ENCODE measurements at regions not wholly inside any gene's neighbourhood (a gene's known extent, or its start where the extent isn't known, plus 50 kb on each side); places are given as distances from the start of the nearest gene placed in this dataset.
A peak's percentile ranks its signal among the peaks of the same experiment; 100 is the strongest.

- TF ChIP-seq CTCF (conservative IDR thresholded peaks at IDR 0.05; ENCODE audit: low read depth, low read length), result no peak
- no peak for TF ChIP-seq RCOR1 (IDR thresholded peaks at IDR 0.05; ENCODE audit: insufficient replicate concordance, low read length)
- no peak for TF ChIP-seq POLR2A (IDR thresholded peaks at IDR 0.05; ENCODE audit: low read depth, low read length)
- no peak for TF ChIP-seq USF2 (IDR thresholded peaks at IDR 0.05; ENCODE audit: low read depth, low read length)
- 0 out of 2 replicates have a peak, but pooled peaks have one; percentile 22 for TF ChIP-seq BHLHE40 (IDR thresholded peaks at IDR 0.05; ENCODE audit: low read depth, low read length)
Measured at GRCh38 chr2:207260947-207261346, 95.2 kb upstream of the KLF7 start.

Data from IMR-90 (cell line).